H9 (cell line): ENCODE measurements at regions not wholly inside any gene's neighbourhood (a gene's known extent, or its start where the extent isn't known, plus 50 kb on each side); places are given as distances from the start of the nearest gene placed in this dataset.

ENCODE experiments used
- DNase-seq: peaks from one replicate; pipeline ENCODE4 v3.0.0-alpha.2; 2017
- H2AFZ ChIP-seq: one replicate; pipeline ENCODE4 v1.6.1; 2013; ENCODE audit warnings: mild to moderate bottlenecking, low read length, control low read depth, moderate library complexity
- H2AK5ac ChIP-seq: 2 replicates; pipeline ENCODE4 v1.6.1; 2013; ENCODE audit warnings: low read length, control low read depth, mixed read lengths; ENCODE audit not compliant: insufficient read length
- H2BK120ac ChIP-seq: one replicate; pipeline ENCODE4 v1.6.1; 2013; ENCODE audit warnings: low read depth, mild to moderate bottlenecking, low read length, control low read depth, inconsistent platforms; ENCODE audit not compliant: poor library complexity, severe bottlenecking
- H2BK12ac ChIP-seq: 2 replicates; pipeline ENCODE4 v1.6.1; 2013; ENCODE audit warnings: low read length, control low read depth, mixed read lengths, low read depth; ENCODE audit not compliant: insufficient read length
- H2BK15ac ChIP-seq: 2 replicates; pipeline ENCODE4 v1.6.1; 2013; ENCODE audit warnings: low read depth, low read length, control low read depth
- H2BK20ac ChIP-seq: one replicate; pipeline ENCODE4 v1.6.1; 2013; ENCODE audit warnings: low read depth, mild to moderate bottlenecking, low read length, control low read depth, inconsistent platforms; ENCODE audit not compliant: poor library complexity, severe bottlenecking
- H2BK5ac ChIP-seq: 2 replicates; pipeline ENCODE4 v1.6.1; 2013; ENCODE audit warnings: low read length, control low read depth, mixed read lengths; ENCODE audit not compliant: insufficient read length
- H3K14ac ChIP-seq: 2 replicates; pipeline ENCODE4 v1.6.1; 2013; ENCODE audit warnings: low read length, control low read depth; ENCODE audit not compliant: insufficient read depth
- H3K18ac ChIP-seq: 2 replicates; pipeline ENCODE4 v1.6.1; 2013; ENCODE audit warnings: low read depth, mild to moderate bottlenecking, mixed read lengths, low read length, control low read depth; ENCODE audit not compliant: insufficient read length
- H3K23ac ChIP-seq: 2 replicates; pipeline ENCODE4 v1.6.1; 2013; ENCODE audit warnings: low read length, control low read depth, mixed read lengths, low read depth; ENCODE audit not compliant: insufficient read length
- H3K23me2 ChIP-seq: 2 replicates; pipeline ENCODE4 v1.6.1; 2013; ENCODE audit warnings: low read depth, mild to moderate bottlenecking, mixed read lengths, low read length, control low read depth; ENCODE audit not compliant: insufficient read length, poor library complexity, severe bottlenecking
- H3K27ac ChIP-seq: 2 replicates; pipeline ENCODE4 v1.5.1; 2013; ENCODE audit warnings: low read length, control low read depth, mixed read lengths, low read depth; ENCODE audit not compliant: insufficient read length
- H3K27me3 ChIP-seq: 2 replicates; pipeline ENCODE4 v1.6.1; 2013; ENCODE audit warnings: low read length, control low read depth, inconsistent platforms; ENCODE audit not compliant: insufficient read depth
- H3K4ac ChIP-seq: 2 replicates; pipeline ENCODE4 v1.6.1; 2013; ENCODE audit warnings: low read depth, mild to moderate bottlenecking, control low read depth, inconsistent platforms, low read length, moderate library complexity
- H3K4me1 ChIP-seq: 2 replicates; pipeline ENCODE4 v1.6.1; 2013; ENCODE audit warnings: low read length, control low read depth, inconsistent platforms; ENCODE audit not compliant: insufficient read depth
- H3K4me2 ChIP-seq: 2 replicates; pipeline ENCODE4 v1.6.1; 2013; ENCODE audit warnings: low read length, control low read depth, mixed read lengths; ENCODE audit not compliant: insufficient read length, insufficient read depth
- H3K56ac ChIP-seq: 2 replicates; pipeline ENCODE4 v1.6.1; 2013; ENCODE audit warnings: low read depth, mild to moderate bottlenecking, mixed read lengths, low read length, control low read depth; ENCODE audit not compliant: insufficient read length
- H3K79me1 ChIP-seq: 2 replicates; pipeline ENCODE4 v1.6.1; 2013; ENCODE audit warnings: low read depth, mild to moderate bottlenecking, moderate library complexity, low read length, control low read depth, inconsistent platforms; ENCODE audit not compliant: insufficient read depth, poor library complexity, severe bottlenecking
- H3K79me2 ChIP-seq: 2 replicates; pipeline ENCODE4 v1.6.1; 2013; ENCODE audit warnings: low read length, control low read depth, inconsistent platforms; ENCODE audit not compliant: insufficient read depth
- H3K9ac ChIP-seq: 2 replicates; pipeline ENCODE4 v1.6.1; 2013; ENCODE audit warnings: low read length, control low read depth, mixed read lengths; ENCODE audit not compliant: insufficient read length; ENCODE audit errors: extremely low read depth
- H3K9me3 ChIP-seq: one replicate; pipeline ENCODE4 v1.6.1; 2013; ENCODE audit warnings: low read depth, low read length, inconsistent platforms; ENCODE audit not compliant: control insufficient read depth
- H3T11ph ChIP-seq: one replicate; pipeline ENCODE4 v1.6.1; 2013; ENCODE audit warnings: mild to moderate bottlenecking, low read length, control low read depth, inconsistent platforms
- H4K20me1 ChIP-seq: one replicate; pipeline ENCODE4 v1.6.1; 2013; ENCODE audit not compliant: control insufficient read depth, insufficient read length, insufficient read depth
- H4K5ac ChIP-seq: 2 replicates; pipeline ENCODE4 v1.6.1; 2013; ENCODE audit warnings: low read depth, mild to moderate bottlenecking, mixed read lengths, low read length, control low read depth; ENCODE audit not compliant: insufficient read length
- H4K8ac ChIP-seq: replicated peaks from 2 replicates; pipeline ENCODE4 v1.6.1; 2013; ENCODE audit warnings: low read length, control low read depth, mixed read lengths, low read depth; ENCODE audit not compliant: insufficient read length
- H4K91ac ChIP-seq: 2 replicates; pipeline ENCODE4 v1.6.1; 2013; ENCODE audit warnings: low read depth, mild to moderate bottlenecking, moderate library complexity, mixed read lengths, low read length, control low read depth; ENCODE audit not compliant: insufficient read length
- H3K27ac Mint-ChIP-seq, 3 experiments: 2 replicates in 2 of 3; 3 replicates in 1 of 3; pipeline ENCODE4 v1.8.0; 2020 to 2021; ENCODE audit warnings: mixed read lengths in 3 of 3, mild to moderate bottlenecking in 1 of 3, moderate library complexity in 1 of 3
- H3K27me3 Mint-ChIP-seq: 2 replicates; pipeline ENCODE4 v1.8.0; 2021; ENCODE audit warnings: low read depth, mild to moderate bottlenecking, moderate library complexity, mixed read lengths
- H3K36me3 Mint-ChIP-seq, 3 experiments: 2 replicates in 2 of 3; 3 replicates in 1 of 3; pipeline ENCODE4 v1.8.0; 2020 to 2021; ENCODE audit warnings: low read depth in 3 of 3, mixed read lengths in 3 of 3; ENCODE audit not compliant: insufficient read depth in 1 of 3
- H3K4me1 Mint-ChIP-seq, 2 experiments: 2 replicates each; pipeline ENCODE4 v1.8.0; 2020; ENCODE audit warnings: mixed read lengths in 2 of 2
- H3K4me3 Mint-ChIP-seq, 2 experiments: 2 replicates in 1 of 2; 3 replicates in 1 of 2; pipeline ENCODE4 v1.8.0; 2020 to 2021; ENCODE audit warnings: mild to moderate bottlenecking in 2 of 2, mixed read lengths in 2 of 2, moderate library complexity in 1 of 2
- H3K9me3 Mint-ChIP-seq, 2 experiments: 2 replicates in 1 of 2; 3 replicates in 1 of 2; pipeline ENCODE4 v1.8.0; 2020; ENCODE audit warnings: mild to moderate bottlenecking in 2 of 2, mixed read lengths in 2 of 2, moderate library complexity in 1 of 2
- TF ChIP-seq, protein P1 (sequence below): fragments of 200-600 bp; sonication (generic); conservative IDR thresholded peaks from 3 replicates; pipeline ENCODE4 v1.8.0; 2021; ENCODE audit warnings: antibody characterized with exemption, mild to moderate bottlenecking

DNA sequence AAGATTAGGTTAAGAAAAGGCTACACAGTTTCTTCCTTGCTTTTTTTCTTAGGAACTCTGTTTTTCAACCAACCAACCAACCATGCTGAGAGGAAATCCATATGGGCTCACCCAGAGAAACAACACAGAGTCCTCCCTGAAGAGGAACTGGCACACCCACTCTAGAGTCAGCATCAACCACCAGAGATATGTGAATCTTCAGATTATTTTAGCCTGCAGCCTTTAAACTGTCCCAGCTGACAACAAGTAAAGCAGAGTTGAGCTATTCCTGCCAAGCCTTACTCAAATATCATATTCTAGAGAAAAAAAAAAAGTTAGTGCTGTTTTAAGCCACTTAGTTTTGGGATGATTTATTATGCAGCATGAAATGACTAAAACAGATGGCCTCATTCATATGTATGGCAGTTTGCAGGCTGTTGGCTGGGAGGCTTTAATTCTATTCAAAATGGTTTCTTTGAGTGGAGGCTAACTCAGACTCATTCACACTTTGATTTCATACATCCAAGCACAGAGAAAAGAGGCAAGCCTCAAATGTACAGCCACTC, 1637.7 kb upstream of the LRRTM1 start:
- Histone ChIP-seq H2BK15ac (no peak overlapping the region), H4K20me1 (no peaks in the 10 kb centered on the region), H3K9ac (no peak overlapping the region), H3K56ac (no peak overlapping the region), H3K4me1 (no peaks in the 10 kb centered on the region), H3K4ac (no peak overlapping the region), H3K27ac (no peak overlapping the region), H3K23ac (no peak overlapping the region), H4K5ac (no peak overlapping the region), H2BK120ac (no peak overlapping the region), H2AK5ac (no peak overlapping the region), H2BK20ac (no peak overlapping the region), H3K4me2 (no peak overlapping the region), H3K79me1 (no peaks in the 10 kb centered on the region), H3K79me2 (no peaks in the 10 kb centered on the region), H2AFZ (no peak overlapping the region), H2BK12ac (no peak overlapping the region), H3T11ph (no peak overlapping the region), H3K27me3 (no peaks in the 10 kb centered on the region), H4K91ac (no peak overlapping the region), H3K23me2 (no peaks in the 10 kb centered on the region), H3K18ac (no peak overlapping the region), H2BK5ac (no peak overlapping the region), H4K8ac (no peak overlapping the region), H3K14ac (no peak overlapping the region), H3K9me3 (no peaks in the 10 kb centered on the region)
- peaks cover 3 to 8% (median 3%) of the 10 kb centered on the region in 3 experiments; a peak in 3 of 7 replicates for H3K36me3 Mint-ChIP-seq
- H3K27me3 Mint-ChIP-seq: no peaks in the 10 kb centered on the region
- TF ChIP-seq, protein P1, sequence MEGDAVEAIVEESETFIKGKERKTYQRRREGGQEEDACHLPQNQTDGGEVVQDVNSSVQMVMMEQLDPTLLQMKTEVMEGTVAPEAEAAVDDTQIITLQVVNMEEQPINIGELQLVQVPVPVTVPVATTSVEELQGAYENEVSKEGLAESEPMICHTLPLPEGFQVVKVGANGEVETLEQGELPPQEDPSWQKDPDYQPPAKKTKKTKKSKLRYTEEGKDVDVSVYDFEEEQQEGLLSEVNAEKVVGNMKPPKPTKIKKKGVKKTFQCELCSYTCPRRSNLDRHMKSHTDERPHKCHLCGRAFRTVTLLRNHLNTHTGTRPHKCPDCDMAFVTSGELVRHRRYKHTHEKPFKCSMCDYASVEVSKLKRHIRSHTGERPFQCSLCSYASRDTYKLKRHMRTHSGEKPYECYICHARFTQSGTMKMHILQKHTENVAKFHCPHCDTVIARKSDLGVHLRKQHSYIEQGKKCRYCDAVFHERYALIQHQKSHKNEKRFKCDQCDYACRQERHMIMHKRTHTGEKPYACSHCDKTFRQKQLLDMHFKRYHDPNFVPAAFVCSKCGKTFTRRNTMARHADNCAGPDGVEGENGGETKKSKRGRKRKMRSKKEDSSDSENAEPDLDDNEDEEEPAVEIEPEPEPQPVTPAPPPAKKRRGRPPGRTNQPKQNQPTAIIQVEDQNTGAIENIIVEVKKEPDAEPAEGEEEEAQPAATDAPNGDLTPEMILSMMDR: no peak
- H3K9me3 Mint-ChIP-seq: peaks cover 11 to 19% of the 10 kb centered on the region in 2 experiments
- no peak for DNase-seq
- no peak overlapping the region for H3K27ac Mint-ChIP-seq
- H3K4me3 Mint-ChIP-seq: no peak overlapping the region
- H3K4me1 Mint-ChIP-seq: peaks cover 2 to 3% of the 10 kb centered on the region in 2 experiments; a peak in 3 of 4 replicates
